ENCODE measurements at regions not wholly inside any gene's neighbourhood (a gene's known extent, or its start where the extent isn't known, plus 50 kb on each side); places are given as distances from the start of the nearest gene placed in this dataset.

DNA sequence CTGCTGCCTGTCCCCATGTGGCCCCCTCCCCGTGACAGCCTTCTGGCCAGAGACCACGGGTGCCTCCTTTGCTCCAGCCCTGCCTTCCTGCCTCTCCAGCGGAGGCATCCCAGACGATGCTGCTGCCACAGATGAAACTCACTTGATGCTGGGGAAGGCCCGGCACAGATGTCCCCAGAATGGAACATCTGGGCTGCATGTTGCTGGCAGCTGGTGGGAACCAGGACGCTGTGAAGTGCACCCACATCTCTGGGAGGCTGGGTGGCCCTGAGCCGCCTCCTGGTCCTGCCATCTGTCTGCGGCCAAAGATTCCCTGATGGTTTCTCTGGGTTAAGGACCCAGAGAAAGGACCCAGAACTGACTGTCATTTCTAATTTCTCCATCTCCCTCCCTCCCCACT is 51.9 kb upstream of the PTPRS start:
- no peak for DNase-seq

DNA sequence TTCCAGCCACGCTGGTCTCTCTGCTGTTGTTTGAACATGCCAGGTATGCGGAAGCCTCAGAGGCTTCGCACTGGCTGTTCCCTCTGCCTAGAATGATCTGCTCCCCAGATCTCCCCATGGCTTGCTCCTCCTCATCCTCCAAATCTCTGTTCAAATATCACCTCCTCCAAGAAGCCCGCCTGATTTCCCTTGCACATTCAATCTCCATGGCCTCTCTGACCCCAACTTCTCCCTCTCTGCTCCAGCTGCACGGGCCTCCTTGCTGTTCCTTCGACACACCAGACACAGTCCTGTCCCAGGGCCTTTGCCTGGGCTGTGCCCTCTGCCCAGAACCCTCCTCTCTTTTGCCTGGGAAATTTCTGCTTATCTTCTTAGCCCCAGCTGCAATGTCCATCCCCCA is 52.5 kb upstream of the PTPRS start:
- no peak for DNase-seq

DNA sequence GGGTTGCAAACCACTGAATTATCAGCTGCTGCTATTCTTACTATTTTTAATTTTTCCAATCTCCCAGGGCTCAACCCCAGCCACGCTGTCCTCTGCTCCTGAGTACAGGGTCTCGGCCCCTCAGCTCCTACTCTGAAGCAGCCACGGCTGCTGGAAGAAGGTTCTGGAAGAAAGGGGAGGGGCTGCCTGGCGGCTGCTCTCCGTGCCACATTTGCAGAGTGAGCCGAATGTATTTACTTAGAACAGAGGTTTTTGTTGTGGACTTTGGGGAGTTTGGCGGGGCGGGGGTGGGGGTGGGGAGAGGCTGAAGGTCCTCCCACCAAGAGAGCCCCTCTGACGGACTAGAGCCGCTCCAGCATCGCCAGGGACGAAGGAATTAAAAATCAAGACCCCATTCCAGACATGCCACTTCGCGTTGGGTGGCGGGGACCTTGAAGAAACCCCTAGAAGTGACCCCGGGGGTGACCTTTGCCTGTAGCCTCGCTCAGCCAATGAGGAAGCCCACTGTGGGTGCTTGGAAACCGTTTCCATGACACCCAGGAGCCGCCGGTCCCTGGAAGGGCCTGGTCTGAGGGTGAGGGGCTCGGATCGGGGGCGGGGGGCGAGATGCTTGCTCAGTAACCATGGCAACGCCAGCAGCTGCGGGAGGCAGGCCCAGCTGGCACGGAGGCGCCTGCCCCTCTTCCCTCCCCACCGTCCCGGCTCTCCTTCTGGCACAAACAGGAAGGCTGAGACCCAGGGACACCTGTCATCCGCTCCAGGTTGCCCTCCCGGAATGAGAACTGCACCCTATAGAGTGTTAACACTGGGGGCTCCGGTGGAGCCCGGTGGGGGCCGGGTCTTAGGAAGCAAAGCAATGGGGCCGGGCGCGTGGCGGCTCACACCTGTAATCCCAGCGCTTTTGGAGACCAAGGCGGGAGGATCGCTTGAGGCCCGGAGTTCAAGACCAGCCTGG is 54.2 kb upstream of the PTPRS start:
- no peak for DNase-seq

DNA sequence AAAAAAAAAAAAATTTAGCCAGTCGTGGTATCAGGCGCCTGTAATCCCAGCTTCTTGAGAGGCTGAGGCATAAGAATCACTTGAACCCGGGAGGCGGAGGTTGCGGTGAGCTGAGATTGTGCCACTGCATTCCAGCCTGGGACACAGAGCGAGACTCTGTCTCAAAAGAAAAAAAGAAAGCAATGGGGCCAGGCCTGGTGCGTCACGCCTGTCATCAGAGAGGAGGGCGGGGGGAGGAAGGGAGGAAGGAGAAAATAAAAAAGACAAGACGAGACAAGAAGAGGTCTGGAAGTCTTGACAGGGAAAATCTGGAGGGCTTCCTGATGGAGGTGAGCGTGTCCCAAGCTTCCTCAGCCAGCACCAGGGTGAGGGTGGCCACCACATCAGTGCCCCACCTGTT is 54.9 kb upstream of the PTPRS start:
- DNase-seq = no peak

DNA sequence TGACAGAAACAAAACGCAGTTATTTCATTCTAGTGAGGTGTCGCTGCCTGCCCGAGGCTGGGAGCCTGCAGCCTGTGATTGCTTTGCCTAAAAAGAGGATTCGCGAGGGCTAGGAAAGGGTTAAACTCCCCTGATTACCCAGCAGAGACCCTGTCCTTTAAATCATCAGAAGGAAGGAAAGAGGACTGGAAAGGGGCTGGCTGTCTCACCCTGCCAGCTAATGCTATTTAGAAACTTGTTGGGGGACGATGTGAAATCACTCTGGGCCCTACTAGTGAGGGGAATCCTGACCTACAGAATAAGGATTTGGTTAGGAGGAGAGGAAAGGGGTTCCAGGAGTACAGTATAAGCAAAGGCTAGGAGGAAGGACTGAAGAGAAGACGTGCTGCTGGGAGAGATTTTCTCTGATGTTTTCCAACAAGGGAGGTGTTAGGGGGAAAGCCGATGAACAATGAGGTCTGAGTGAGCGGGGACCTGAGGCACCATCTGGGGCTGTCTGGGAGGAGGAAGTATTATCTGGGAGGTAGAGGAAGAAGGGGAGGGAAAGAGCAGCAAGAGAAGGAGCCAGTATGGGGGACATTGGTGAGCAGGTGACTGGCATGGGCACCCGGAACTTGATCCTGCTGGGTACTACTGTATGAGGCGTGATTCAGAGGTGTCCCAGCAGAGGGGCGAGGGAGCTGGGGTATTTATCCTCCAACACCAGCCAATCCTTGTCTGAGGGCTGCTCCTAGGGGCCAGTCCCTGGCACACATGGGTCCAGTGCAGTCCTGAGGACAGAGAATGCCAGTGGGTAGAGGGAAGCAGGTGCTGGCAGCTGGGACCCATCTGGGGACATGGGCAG is 55.7 kb upstream of the PTPRS start:
- no peak for DNase-seq

DNA sequence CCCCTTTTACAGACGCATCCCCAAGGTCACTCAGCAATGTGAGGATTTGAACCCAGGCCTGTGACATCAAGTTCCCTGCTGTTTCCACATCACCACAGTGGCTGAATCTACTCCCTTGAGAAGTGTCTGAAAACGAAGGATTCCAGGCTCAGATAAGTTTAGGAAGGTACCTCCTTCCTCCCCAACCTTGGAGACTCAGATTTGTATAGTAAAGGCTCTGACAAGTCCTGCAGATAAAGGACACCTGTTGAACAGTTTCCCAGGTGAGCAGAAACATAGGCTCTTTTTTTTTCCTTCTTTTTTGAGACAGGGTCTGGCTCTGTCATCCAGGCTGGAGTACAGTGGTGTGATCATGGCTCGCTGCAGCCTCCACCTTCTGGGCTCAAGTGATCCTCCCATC is 56.4 kb upstream of the PTPRS start:
- no peak for DNase-seq

DNA sequence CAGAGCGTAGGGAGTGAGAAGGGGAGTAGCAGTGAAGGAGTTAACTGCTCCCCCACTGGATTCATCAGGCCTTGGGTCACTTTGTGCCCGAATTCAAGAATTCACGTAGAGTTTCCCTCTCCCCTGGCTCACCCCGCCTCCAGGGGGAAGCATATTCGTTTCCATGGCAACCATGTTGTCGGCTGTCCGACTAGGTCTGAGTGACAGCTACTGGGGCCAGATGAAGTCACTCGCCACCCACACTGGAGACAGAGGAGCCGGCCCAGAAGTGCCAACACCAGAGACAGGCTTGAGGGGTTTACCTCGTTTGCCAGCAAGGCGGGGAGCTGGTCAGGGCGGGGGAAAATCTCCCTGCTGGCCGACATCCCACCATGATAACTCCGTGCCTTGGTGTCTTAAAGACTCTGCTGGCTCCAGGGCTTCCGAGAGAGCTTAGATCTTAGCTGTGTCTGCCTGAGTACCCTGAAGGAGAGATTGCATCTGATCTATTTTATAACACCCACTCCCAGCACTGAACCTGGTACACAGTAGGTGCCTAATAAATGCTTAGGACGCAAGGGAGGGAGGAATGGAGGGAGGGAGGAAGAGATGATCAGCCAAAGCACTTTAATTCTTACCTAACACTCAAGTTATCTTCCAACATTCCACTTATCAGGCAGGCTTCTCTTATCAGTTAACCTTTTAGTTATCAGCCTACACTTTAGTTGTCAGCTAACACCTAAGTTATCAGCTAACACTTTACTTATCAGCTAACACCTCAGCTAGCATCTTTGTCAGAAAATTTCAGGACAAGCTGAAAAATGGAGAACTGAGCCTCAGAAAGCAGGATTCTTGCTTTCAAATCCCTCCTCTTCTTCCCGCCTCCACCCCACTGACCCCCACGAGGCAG is 57.2 kb upstream of the ZNRF4 start:
- DNase-seq = no peak

DNA sequence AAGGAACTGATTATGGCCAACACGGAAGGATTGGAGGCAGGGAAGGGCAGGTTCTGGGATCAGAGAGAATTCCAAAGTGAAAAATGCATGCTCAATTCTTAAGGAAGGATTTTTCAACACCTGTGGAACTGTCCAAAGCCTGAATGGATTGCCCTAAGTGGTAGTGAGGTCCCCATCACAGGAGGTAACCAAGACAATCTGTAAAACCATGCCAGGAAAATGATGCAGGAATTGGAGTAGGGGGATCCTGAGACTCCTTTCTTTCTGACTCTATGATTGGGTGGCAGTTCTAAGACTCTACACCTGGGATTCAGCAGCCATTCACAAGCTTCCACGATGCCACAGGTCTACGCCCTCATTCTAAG is 56.5 kb upstream of the ZNRF4 start:
- no peak for DNase-seq

DNA sequence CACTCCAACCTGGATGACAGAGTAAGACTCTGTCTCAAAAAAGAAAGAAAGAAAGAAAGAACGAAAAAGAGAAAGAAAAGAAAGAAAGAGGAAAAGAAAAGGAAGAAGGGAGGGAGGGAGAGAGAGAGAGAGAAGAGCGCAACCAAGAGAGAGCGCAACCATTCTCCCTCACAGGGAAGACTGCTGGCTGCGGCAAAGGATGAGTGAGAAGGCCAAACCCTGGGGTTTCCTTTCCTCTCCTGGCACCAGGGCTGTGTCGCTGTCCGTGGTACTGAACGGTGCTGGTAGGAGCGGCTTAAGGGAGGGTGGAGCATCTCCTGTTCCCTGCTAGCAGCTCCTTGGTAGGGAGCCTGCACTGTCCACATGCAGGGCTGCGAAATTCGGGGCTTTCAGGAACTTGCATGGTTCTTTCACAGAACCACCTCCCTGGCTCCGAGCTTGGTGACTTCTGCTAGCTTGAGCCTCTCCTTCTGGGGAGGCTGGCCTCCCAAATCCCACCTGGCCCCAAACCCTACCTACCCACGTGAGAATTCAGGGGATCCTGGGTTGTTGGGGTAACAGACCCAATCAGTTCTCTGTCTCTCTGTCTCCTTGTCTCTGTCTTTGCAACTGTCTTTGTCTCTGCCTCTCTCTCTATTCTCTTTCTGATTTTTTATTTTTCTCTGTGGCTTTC is 51.1 kb upstream of the ZNRF4 start:
- DNase-seq = peak; percentile 87 to 94 (median 92)

Measured in muscle of back (tissue), 3 donors.